A549 (cell line): ENCODE measurements at regions not wholly inside any gene's neighbourhood (a gene's known extent, or its start where the extent isn't known, plus 50 kb on each side); places are given as distances from the start of the nearest gene placed in this dataset.

Experiments used
- CTCF ChIP-seq: fragments of >200 bp; sonication (Bioruptor Twin); formaldehyde crosslinking; IDR thresholded peaks from 3 replicates; pipeline ENCODE4 v1.5.1; 2016
- MAFK ChIP-seq: fragments of 450-650 bp; IDR thresholded peaks from 2 replicates; pipeline ENCODE4 v1.6.1; 2014; ENCODE audit not compliant: partially characterized antibody
- MAX ChIP-seq: IDR thresholded peaks from 2 replicates; pipeline ENCODE4 v1.6.1; 2012
- PBX3 ChIP-seq: IDR thresholded peaks from 2 replicates; pipeline ENCODE4 v1.6.1; 2012

GRCh38 chr20:11278461-11278860 is 604.7 kb upstream of the JAG1 start:
- no peak for TF ChIP-seq CTCF
- no peak for TF ChIP-seq MAFK
- no peak for TF ChIP-seq PBX3
- TF ChIP-seq MAX, result no peak
